Suprapubic skin (tissue), 4 donors: ENCODE measurements at regions not wholly inside any gene's neighbourhood (a gene's known extent, or its start where the extent isn't known, plus 50 kb on each side); places are given as distances from the start of the nearest gene placed in this dataset.

Experiments
- DNase-seq, 2 donors: peaks; one replicate each; pipeline ENCODE4 v3.0.0-alpha.2; 2019; ENCODE audit warnings: low spot score in 2 of 2
- H3K27ac ChIP-seq: fragments of 200-600 bp; sonication (generic); one replicate; pipeline ENCODE4 v1.5.1; 2019
- H3K27me3 ChIP-seq: fragments of 200-600 bp; sonication (generic); one replicate; pipeline ENCODE4 v1.5.1; 2019
- H3K36me3 ChIP-seq: fragments of 200-600 bp; sonication (generic); one replicate; pipeline ENCODE4 v1.5.1; 2019
- H3K4me1 ChIP-seq: fragments of 200-600 bp; sonication (generic); one replicate; pipeline ENCODE4 v1.5.1; 2019
- H3K4me3 ChIP-seq: fragments of 200-600 bp; sonication (generic); one replicate; pipeline ENCODE4 v1.5.1; 2019; ENCODE audit warnings: mild to moderate bottlenecking
- H3K9me3 ChIP-seq: fragments of 200-600 bp; sonication (generic); one replicate; pipeline ENCODE4 v1.5.1; 2019
- CTCF ChIP-seq, 2 donors: fragments of 200-600 bp in 1 of 2; fragments of 450-650 bp in 1 of 2; sonication (generic) in 1 of 2; IDR thresholded peaks; one replicate each; pipeline ENCODE4 v1.5.1; 2016 to 2019; ENCODE audit warnings: antibody characterized with exemption in 2 of 2, mild to moderate bottlenecking in 1 of 2, moderate library complexity in 1 of 2
- EP300 ChIP-seq: sonication (generic); formaldehyde crosslinking; IDR thresholded peaks from one replicate; pipeline ENCODE4 v1.6.1; 2017; ENCODE audit warnings: antibody characterized with exemption
- POLR2A ChIP-seq, 2 donors: fragments of 450-650 bp; IDR thresholded peaks; one replicate each; pipeline ENCODE4 v1.6.1; 2017; ENCODE audit warnings: antibody characterized with exemption in 2 of 2, mild to moderate bottlenecking in 2 of 2, moderate library complexity in 2 of 2
- POLR2AphosphoS5 ChIP-seq, 3 donors: sonication (generic); formaldehyde crosslinking; IDR thresholded peaks; one replicate each; pipeline ENCODE4 v1.6.1; 2017; ENCODE audit warnings: antibody characterized with exemption in 3 of 3
- WGBS: methylation state at CpG from one replicate; pipeline ENCODE4 v1.1.5; 2018; 5-methylcytosine and 5-hydroxymethylcytosine counted together

GRCh38 chr13:26967119-26968038 is 204.2 kb downstream of the USP12 start:
- no peak for DNase-seq
- 62% methylated on average over 17 of the region's 17 CpGs for WGBS
- Histone ChIP-seq H3K9me3 (no peaks in the 10 kb centered on the region), H3K27me3 (peaks cover 16% of the 10 kb centered on the region), H3K36me3 (no peaks in the 10 kb centered on the region), H3K4me3 (no peak overlapping the region), H3K27ac (no peak overlapping the region), H3K4me1 (no peaks in the 10 kb centered on the region)
- TF ChIP-seq POLR2AphosphoS5 (IDR thresholded peaks at IDR 0.05) (no peak), POLR2A (IDR thresholded peaks at IDR 0.05) (no peak), CTCF (IDR thresholded peaks at IDR 0.05) (no peak), EP300 (no peak)

GRCh38 chr13:26966701-26967080 is 204.9 kb downstream of the USP12 start:
- Histone ChIP-seq H3K27me3 (peaks cover 20% of the 10 kb centered on the region), H3K27ac (no peak overlapping the region), H3K4me3 (no peak overlapping the region), H3K4me1 (no peaks in the 10 kb centered on the region), H3K9me3 (no peaks in the 10 kb centered on the region), H3K36me3 (no peaks in the 10 kb centered on the region)
- WGBS: 79% methylated on average over 4 of the region's 4 CpGs
- DNase-seq: no peak
- no peak for TF ChIP-seq CTCF (IDR thresholded peaks at IDR 0.05)
- TF ChIP-seq EP300: no peak
- no peak for TF ChIP-seq POLR2A (IDR thresholded peaks at IDR 0.05)
- no peak for TF ChIP-seq POLR2AphosphoS5 (IDR thresholded peaks at IDR 0.05)

GRCh38 chr13:26965952-26966700 is 205.5 kb downstream of the USP12 start:
- TF ChIP-seq POLR2A (IDR thresholded peaks at IDR 0.05) (no peak), CTCF (IDR thresholded peaks at IDR 0.05) (no peak), EP300 (no peak), POLR2AphosphoS5 (IDR thresholded peaks at IDR 0.05) (no peak)
- peaks cover 20% of the 10 kb centered on the region for H3K27me3 ChIP-seq
- H3K4me1 ChIP-seq: no peaks in the 10 kb centered on the region
- no peaks in the 10 kb centered on the region for H3K9me3 ChIP-seq
- no peak for DNase-seq
- WGBS: 67% methylated on average over 19 of the region's 22 CpGs
- no peak overlapping the region for H3K27ac ChIP-seq
- H3K36me3 ChIP-seq: no peaks in the 10 kb centered on the region
- no peak overlapping the region for H3K4me3 ChIP-seq

GRCh38 chr13:26964278-26965250 is 204.0 kb upstream of the GPR12 start:
- TF ChIP-seq EP300 (no peak), CTCF (IDR thresholded peaks at IDR 0.05) (no peak), POLR2AphosphoS5 (IDR thresholded peaks at IDR 0.05) (no peak), POLR2A (IDR thresholded peaks at IDR 0.05) (no peak)
- DNase-seq: no peak
- H3K4me3 ChIP-seq: no peak overlapping the region
- WGBS: 66% methylated on average over 16 of the region's 16 CpGs
- peaks cover 26% of the 10 kb centered on the region for H3K27me3 ChIP-seq
- H3K9me3 ChIP-seq: no peaks in the 10 kb centered on the region
- no peaks in the 10 kb centered on the region for H3K4me1 ChIP-seq
- no peak overlapping the region for H3K27ac ChIP-seq
- H3K36me3 ChIP-seq: no peaks in the 10 kb centered on the region
